ENCODE measurements at regions not wholly inside any gene's neighbourhood (a gene's known extent, or its start where the extent isn't known, plus 50 kb on each side); places are given as distances from the start of the nearest gene placed in this dataset.

DNA sequence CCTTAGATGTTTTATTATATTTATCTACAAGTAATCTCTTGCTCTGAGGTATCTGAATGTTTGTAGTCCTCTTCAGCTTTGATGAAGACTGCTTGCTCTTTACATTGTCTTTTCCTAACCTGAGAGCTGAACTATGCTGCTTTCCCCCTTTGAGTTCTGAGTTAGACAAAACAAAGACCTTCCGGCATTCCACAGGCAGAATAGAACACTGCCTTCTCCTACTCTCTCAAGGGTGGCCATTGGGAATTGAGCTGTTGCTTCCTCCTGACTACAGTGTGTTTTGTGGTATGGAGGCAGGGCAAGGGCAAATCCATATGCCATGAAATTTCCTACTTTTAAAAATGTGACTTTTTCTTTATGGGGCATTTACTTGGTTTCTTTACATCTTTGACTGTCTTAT is 841.0 kb downstream of the FAM133A start:
- no peak overlapping the region for H3K27ac ChIP-seq (ENCODE audit: low read depth, low read length)
- no peaks in the 10 kb centered on the region for H3K36me3 ChIP-seq (ENCODE audit: control insufficient read depth in 5 of 5, insufficient read depth in 5 of 5, low read length in 5 of 5)
- H3K4me1 ChIP-seq (ENCODE audit: control insufficient read depth in 5 of 5, insufficient read depth in 5 of 5, low read length in 5 of 5) = no peaks in the 10 kb centered on the region
- H3K4me3 ChIP-seq (ENCODE audit: low read depth in 1 of 5, low read length in 5 of 5) = no peak overlapping the region
- H3K27me3 ChIP-seq (ENCODE audit: control insufficient read depth in 5 of 5, insufficient read depth in 4 of 5, low read length in 5 of 5) = peaks cover 0 to 3% (median 0%) of the 10 kb centered on the region in 5 donors
- peaks cover 0 to 3% (median 0%) of the 10 kb centered on the region in 5 donors for H3K9me3 ChIP-seq (ENCODE audit: control insufficient read depth in 5 of 5, low read length in 5 of 5)
- no peak overlapping the region for H3K9ac ChIP-seq (ENCODE audit: low read length in 5 of 5)

GRCh38 chrX:94524867-94525266 is 850.9 kb downstream of the FAM133A start:
- Histone ChIP-seq H3K36me3 (ENCODE audit: control insufficient read depth in 5 of 5, insufficient read depth in 5 of 5, low read length in 5 of 5) (no peaks in the 10 kb centered on the region), H3K27me3 (ENCODE audit: control insufficient read depth in 5 of 5, insufficient read depth in 4 of 5, low read length in 5 of 5) (no peaks in the 10 kb centered on the region), H3K9ac (ENCODE audit: low read length in 5 of 5) (no peak overlapping the region), H3K4me3 (ENCODE audit: low read depth in 1 of 5, low read length in 5 of 5) (no peak overlapping the region), H3K9me3 (ENCODE audit: control insufficient read depth in 5 of 5, low read length in 5 of 5) (peaks cover 0 to 7% (median 4%) of the 10 kb centered on the region in 5 donors), H3K27ac (ENCODE audit: low read depth, low read length) (no peak overlapping the region), H3K4me1 (ENCODE audit: control insufficient read depth in 5 of 5, insufficient read depth in 5 of 5, low read length in 5 of 5) (peaks cover 0 to 4% (median 0%) of the 10 kb centered on the region in 5 donors)

GRCh38 chrX:94545722-94546121 is 871.7 kb downstream of the FAM133A start:
- Histone ChIP-seq H3K27me3 (ENCODE audit: control insufficient read depth in 5 of 5, insufficient read depth in 4 of 5, low read length in 5 of 5) (peaks cover 0 to 3% (median 0%) of the 10 kb centered on the region in 5 donors), H3K4me3 (ENCODE audit: low read depth in 1 of 5, low read length in 5 of 5) (no peak overlapping the region), H3K9ac (ENCODE audit: low read length in 5 of 5) (no peak overlapping the region), H3K36me3 (ENCODE audit: control insufficient read depth in 5 of 5, insufficient read depth in 5 of 5, low read length in 5 of 5) (no peaks in the 10 kb centered on the region), H3K4me1 (ENCODE audit: control insufficient read depth in 5 of 5, insufficient read depth in 5 of 5, low read length in 5 of 5) (no peaks in the 10 kb centered on the region), H3K27ac (ENCODE audit: low read depth, low read length) (no peak overlapping the region), H3K9me3 (ENCODE audit: control insufficient read depth in 5 of 5, low read length in 5 of 5) (peaks cover 0 to 4% (median 3%) of the 10 kb centered on the region in 5 donors)

- H3K36me3 ChIP-seq (ENCODE audit: control insufficient read depth in 5 of 5, insufficient read depth in 5 of 5, low read length in 5 of 5) = no peaks in the 10 kb centered on the region
- H3K27me3 ChIP-seq (ENCODE audit: control insufficient read depth in 5 of 5, insufficient read depth in 4 of 5, low read length in 5 of 5) = peaks cover 0 to 3% (median 0%) of the 10 kb centered on the region in 5 donors
- H3K4me1 ChIP-seq (ENCODE audit: control insufficient read depth in 5 of 5, insufficient read depth in 5 of 5, low read length in 5 of 5) = peaks cover 0 to 3% (median 0%) of the 10 kb centered on the region in 5 donors
- no peak overlapping the region for H3K9ac ChIP-seq (ENCODE audit: low read length in 5 of 5)
- peaks cover 0 to 2% (median 0%) of the 10 kb centered on the region in 5 donors for H3K9me3 ChIP-seq (ENCODE audit: control insufficient read depth in 5 of 5, low read length in 5 of 5)
- no peak overlapping the region for H3K4me3 ChIP-seq (ENCODE audit: low read depth in 1 of 5, low read length in 5 of 5)
- no peak overlapping the region for H3K27ac ChIP-seq (ENCODE audit: low read depth, low read length)
Measured at GRCh38 chrX:94551831-94552230, 877.8 kb downstream of the FAM133A start.

- H3K9ac ChIP-seq (ENCODE audit: low read length in 5 of 5) = no peak overlapping the region
- no peaks in the 10 kb centered on the region for H3K4me1 ChIP-seq (ENCODE audit: control insufficient read depth in 5 of 5, insufficient read depth in 5 of 5, low read length in 5 of 5)
- H3K27ac ChIP-seq (ENCODE audit: low read depth, low read length) = no peak overlapping the region
- peaks cover 0 to 12% (median 3%) of the 10 kb centered on the region in 5 donors for H3K9me3 ChIP-seq (ENCODE audit: control insufficient read depth in 5 of 5, low read length in 5 of 5)
- no peaks in the 10 kb centered on the region for H3K36me3 ChIP-seq (ENCODE audit: control insufficient read depth in 5 of 5, insufficient read depth in 5 of 5, low read length in 5 of 5)
- H3K4me3 ChIP-seq (ENCODE audit: low read depth in 1 of 5, low read length in 5 of 5) = no peak overlapping the region
- peaks cover 0 to 3% (median 2%) of the 10 kb centered on the region in 5 donors for H3K27me3 ChIP-seq (ENCODE audit: control insufficient read depth in 5 of 5, insufficient read depth in 4 of 5, low read length in 5 of 5)
Measured at GRCh38 chrX:94560930-94561329, 886.9 kb downstream of the FAM133A start.

DNA sequence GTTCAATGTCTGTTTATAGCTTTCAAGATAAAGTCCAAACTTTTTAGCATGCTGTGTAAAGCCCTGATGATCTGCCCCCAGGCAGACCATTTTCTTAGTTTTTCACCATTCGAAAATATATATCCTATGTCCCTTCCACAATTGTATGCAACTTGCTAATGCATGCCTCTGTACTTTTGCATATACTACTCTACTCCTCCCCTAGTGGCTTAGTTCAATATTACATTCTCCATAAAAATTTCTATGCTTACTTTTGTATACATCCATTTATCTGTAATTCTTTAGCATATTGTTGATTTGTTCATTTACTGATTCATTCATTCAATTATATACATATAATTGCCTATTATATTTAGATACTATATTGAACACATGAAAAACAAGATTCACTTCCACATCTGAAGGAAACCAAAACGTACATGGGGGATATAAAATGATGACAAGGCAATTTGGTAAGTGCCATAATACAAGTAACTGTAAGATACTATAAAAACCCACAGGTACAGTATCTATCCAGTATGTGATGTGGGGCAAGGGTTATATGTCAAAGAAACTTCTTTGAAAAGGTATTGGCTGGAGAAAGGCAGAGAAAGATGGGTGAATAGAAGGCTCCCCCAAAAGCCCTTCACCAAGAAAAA is 902.5 kb downstream of the FAM133A start:
- Histone ChIP-seq H3K9me3 (ENCODE audit: control insufficient read depth in 5 of 5, low read length in 5 of 5) (peaks cover 0 to 3% (median 0%) of the 10 kb centered on the region in 5 donors), H3K27ac (ENCODE audit: low read depth, low read length) (no peak overlapping the region)

GRCh38 chrX:94600077-94600476 is 926.1 kb downstream of the FAM133A start:
- Histone ChIP-seq H3K9me3 (ENCODE audit: control insufficient read depth in 5 of 5, low read length in 5 of 5) (no peaks in the 10 kb centered on the region), H3K4me3 (ENCODE audit: low read depth in 1 of 5, low read length in 5 of 5) (no peak overlapping the region), H3K36me3 (ENCODE audit: control insufficient read depth in 5 of 5, insufficient read depth in 5 of 5, low read length in 5 of 5) (no peaks in the 10 kb centered on the region), H3K9ac (ENCODE audit: low read length in 5 of 5) (no peak overlapping the region), H3K27me3 (ENCODE audit: control insufficient read depth in 5 of 5, insufficient read depth in 4 of 5, low read length in 5 of 5) (no peaks in the 10 kb centered on the region), H3K27ac (ENCODE audit: low read depth, low read length) (no peak overlapping the region), H3K4me1 (ENCODE audit: control insufficient read depth in 5 of 5, insufficient read depth in 5 of 5, low read length in 5 of 5) (no peaks in the 10 kb centered on the region)

More for the DNA sequence above, 902.5 kb downstream of the FAM133A start:
- no peak overlapping the region for H3K4me3 ChIP-seq (ENCODE audit: low read depth in 1 of 5, low read length in 5 of 5)
- no peaks in the 10 kb centered on the region for H3K36me3 ChIP-seq (ENCODE audit: control insufficient read depth in 5 of 5, insufficient read depth in 5 of 5, low read length in 5 of 5)
- H3K4me1 ChIP-seq (ENCODE audit: control insufficient read depth in 5 of 5, insufficient read depth in 5 of 5, low read length in 5 of 5) = no peaks in the 10 kb centered on the region
- peaks cover 0 to 5% (median 3%) of the 10 kb centered on the region in 5 donors for H3K27me3 ChIP-seq (ENCODE audit: control insufficient read depth in 5 of 5, insufficient read depth in 4 of 5, low read length in 5 of 5)
- no peak overlapping the region for H3K9ac ChIP-seq (ENCODE audit: low read length in 5 of 5)

DNA sequence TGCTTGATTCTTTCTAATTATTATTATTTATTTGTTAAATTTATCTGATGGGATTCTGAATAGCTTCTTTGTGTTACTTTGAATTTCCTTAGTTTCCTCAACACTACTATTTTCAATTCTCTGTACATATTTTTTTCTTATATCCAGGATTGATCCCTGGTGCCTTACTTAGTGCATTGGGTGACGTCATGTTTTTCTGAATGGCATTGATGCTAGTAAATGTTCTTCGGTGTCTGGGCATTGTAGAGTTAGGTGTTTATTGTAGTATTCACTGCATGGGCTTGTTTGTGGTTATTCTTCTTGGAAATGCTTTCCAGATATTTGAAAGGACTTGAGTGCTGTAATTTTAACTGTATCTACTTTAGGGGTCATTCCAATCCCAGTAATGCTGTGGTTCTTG is 938.1 kb downstream of the FAM133A start:
- H3K4me1 ChIP-seq (ENCODE audit: control insufficient read depth in 5 of 5, insufficient read depth in 5 of 5, low read length in 5 of 5) = no peaks in the 10 kb centered on the region
- no peaks in the 10 kb centered on the region for H3K27me3 ChIP-seq (ENCODE audit: control insufficient read depth in 5 of 5, insufficient read depth in 4 of 5, low read length in 5 of 5)
- no peak overlapping the region for H3K27ac ChIP-seq (ENCODE audit: low read depth, low read length)
- no peaks in the 10 kb centered on the region for H3K36me3 ChIP-seq (ENCODE audit: control insufficient read depth in 5 of 5, insufficient read depth in 5 of 5, low read length in 5 of 5)
- no peak overlapping the region for H3K9ac ChIP-seq (ENCODE audit: low read length in 5 of 5)
- peaks cover 0 to 12% (median 6%) of the 10 kb centered on the region in 5 donors for H3K9me3 ChIP-seq (ENCODE audit: control insufficient read depth in 5 of 5, low read length in 5 of 5)
- no peak overlapping the region for H3K4me3 ChIP-seq (ENCODE audit: low read depth in 1 of 5, low read length in 5 of 5)

GRCh38 chrX:94633237-94633636 is 959.2 kb downstream of the FAM133A start:
- Histone ChIP-seq H3K9ac (ENCODE audit: low read length in 5 of 5) (no peak overlapping the region), H3K9me3 (ENCODE audit: control insufficient read depth in 5 of 5, low read length in 5 of 5) (peaks cover 0 to 13% (median 6%) of the 10 kb centered on the region in 5 donors), H3K36me3 (ENCODE audit: control insufficient read depth in 5 of 5, insufficient read depth in 5 of 5, low read length in 5 of 5) (no peaks in the 10 kb centered on the region), H3K4me3 (ENCODE audit: low read depth in 1 of 5, low read length in 5 of 5) (no peak overlapping the region), H3K4me1 (ENCODE audit: control insufficient read depth in 5 of 5, insufficient read depth in 5 of 5, low read length in 5 of 5) (no peaks in the 10 kb centered on the region), H3K27me3 (ENCODE audit: control insufficient read depth in 5 of 5, insufficient read depth in 4 of 5, low read length in 5 of 5) (no peaks in the 10 kb centered on the region), H3K27ac (ENCODE audit: low read depth, low read length) (no peak overlapping the region)

- Histone ChIP-seq H3K9me3 (ENCODE audit: control insufficient read depth in 5 of 5, low read length in 5 of 5) (peaks cover 0 to 15% (median 6%) of the 10 kb centered on the region in 5 donors), H3K27ac (ENCODE audit: low read depth, low read length) (no peak overlapping the region), H3K27me3 (ENCODE audit: control insufficient read depth in 5 of 5, insufficient read depth in 4 of 5, low read length in 5 of 5) (peaks cover 0 to 4% (median 0%) of the 10 kb centered on the region in 5 donors), H3K9ac (ENCODE audit: low read length in 5 of 5) (no peak overlapping the region), H3K36me3 (ENCODE audit: control insufficient read depth in 5 of 5, insufficient read depth in 5 of 5, low read length in 5 of 5) (no peaks in the 10 kb centered on the region), H3K4me1 (ENCODE audit: control insufficient read depth in 5 of 5, insufficient read depth in 5 of 5, low read length in 5 of 5) (no peaks in the 10 kb centered on the region), H3K4me3 (ENCODE audit: low read depth in 1 of 5, low read length in 5 of 5) (no peak overlapping the region)
Measured at GRCh38 chrX:94635003-94635402, 961.0 kb downstream of the FAM133A start.
